Hepatocyte (in vitro differentiated cells): ENCODE measurements at regions not wholly inside any gene's neighbourhood (a gene's known extent, or its start where the extent isn't known, plus 50 kb on each side); places are given as distances from the start of the nearest gene placed in this dataset.

ENCODE experiments used
- EZH2 ChIP-seq: fragments of 200-600 bp; sonication (generic); IDR thresholded peaks from 2 replicates; pipeline ENCODE4 v1.6.1; 2016; ENCODE audit warnings: antibody characterized with exemption, mild to moderate bottlenecking, borderline replicate concordance
- EZH2phosphoT487 ChIP-seq: fragments of 200-600 bp; sonication (generic); IDR thresholded peaks from one replicate; pipeline ENCODE4 v1.6.1; 2018; ENCODE audit warnings: antibody characterized with exemption, mild to moderate bottlenecking, low read depth, moderate library complexity; ENCODE audit not compliant: unreplicated experiment, severe bottlenecking
- TF ChIP-seq, protein P1 (sequence below): fragments of 200-600 bp; sonication (generic); IDR thresholded peaks from 2 replicates; pipeline ENCODE4 v1.5.1; 2016; ENCODE audit warnings: antibody characterized with exemption, mild to moderate bottlenecking; ENCODE audit not compliant: poor library complexity

DNA sequence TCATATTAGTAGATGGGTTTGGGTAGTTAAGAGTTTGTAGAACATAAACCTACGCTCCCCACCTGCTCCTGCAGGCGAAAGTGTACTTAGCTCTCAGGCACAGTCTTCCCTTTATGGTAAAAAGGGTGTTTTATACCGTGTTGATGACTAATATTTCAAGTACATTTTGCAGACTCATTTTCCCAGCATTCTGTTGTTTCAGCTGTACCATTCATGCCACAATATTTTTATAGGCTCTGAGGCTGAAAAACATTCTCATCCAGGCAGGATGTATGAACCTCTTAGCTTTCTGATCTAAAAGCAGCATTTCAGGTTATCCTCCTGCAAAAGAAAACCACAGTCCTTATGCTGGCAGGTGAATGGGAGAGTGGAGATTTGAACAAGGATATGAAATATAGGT lies 231.4 kb downstream of the NR2F1-AS1 start:
- TF ChIP-seq, protein P1, sequence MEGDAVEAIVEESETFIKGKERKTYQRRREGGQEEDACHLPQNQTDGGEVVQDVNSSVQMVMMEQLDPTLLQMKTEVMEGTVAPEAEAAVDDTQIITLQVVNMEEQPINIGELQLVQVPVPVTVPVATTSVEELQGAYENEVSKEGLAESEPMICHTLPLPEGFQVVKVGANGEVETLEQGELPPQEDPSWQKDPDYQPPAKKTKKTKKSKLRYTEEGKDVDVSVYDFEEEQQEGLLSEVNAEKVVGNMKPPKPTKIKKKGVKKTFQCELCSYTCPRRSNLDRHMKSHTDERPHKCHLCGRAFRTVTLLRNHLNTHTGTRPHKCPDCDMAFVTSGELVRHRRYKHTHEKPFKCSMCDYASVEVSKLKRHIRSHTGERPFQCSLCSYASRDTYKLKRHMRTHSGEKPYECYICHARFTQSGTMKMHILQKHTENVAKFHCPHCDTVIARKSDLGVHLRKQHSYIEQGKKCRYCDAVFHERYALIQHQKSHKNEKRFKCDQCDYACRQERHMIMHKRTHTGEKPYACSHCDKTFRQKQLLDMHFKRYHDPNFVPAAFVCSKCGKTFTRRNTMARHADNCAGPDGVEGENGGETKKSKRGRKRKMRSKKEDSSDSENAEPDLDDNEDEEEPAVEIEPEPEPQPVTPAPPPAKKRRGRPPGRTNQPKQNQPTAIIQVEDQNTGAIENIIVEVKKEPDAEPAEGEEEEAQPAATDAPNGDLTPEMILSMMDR: no peak
- TF ChIP-seq EZH2: no peak
- TF ChIP-seq EZH2phosphoT487: no peak
